ENCODE measurements at regions not wholly inside any gene's neighbourhood (a gene's known extent, or its start where the extent isn't known, plus 50 kb on each side); places are given as distances from the start of the nearest gene placed in this dataset.
A peak's percentile ranks its signal among the peaks of the same experiment; 100 is the strongest.

DNA sequence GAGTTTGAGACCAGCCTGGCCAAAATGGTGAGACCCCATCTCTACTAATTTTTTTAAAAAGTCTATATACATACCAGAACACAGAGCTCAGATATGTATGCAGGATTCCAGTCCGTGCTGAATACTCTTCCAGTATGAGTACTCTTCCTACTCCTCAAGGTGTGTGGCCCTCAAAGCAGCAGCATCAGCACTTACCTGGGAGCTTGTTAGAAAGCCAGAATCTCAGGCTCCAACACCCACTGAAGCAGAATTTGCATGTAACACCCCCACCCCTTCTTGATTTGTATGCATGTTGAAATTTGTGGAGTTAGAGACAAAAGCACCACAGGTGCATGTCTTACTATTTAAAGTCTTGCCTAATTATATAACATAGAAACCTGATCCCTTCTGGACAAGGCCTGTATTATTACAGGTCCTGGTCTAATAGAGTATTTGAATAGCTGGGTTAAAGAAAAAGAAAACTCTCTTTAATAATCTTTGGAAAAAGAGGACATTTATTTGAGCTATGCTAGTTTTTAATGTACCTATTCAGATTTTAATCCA is 50.3 kb upstream of the NFE2L2 start:
- DNase-seq (ENCODE audit: low read depth in 2 of 2, low spot score in 1 of 2), result no peak

DNA sequence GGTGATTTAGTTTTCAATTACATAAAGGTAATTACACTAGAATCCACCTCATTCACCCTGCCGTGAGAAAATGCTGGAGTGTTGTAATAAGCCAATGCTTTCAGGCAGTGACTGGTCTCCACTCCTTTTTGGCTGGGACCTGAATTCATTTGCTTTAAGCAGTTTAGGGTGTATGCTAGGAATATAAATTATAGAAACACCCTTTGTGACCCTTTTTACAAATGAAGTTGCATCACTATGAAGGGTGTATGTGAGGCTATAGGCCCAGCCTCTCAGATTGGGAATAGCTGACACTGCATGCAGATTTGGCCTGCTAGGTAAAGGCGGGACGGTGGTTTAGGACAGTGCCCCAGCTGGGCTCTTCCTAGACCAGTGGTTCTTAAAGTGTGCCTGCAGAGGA is 50.8 kb upstream of the NFE2L2 start:
- no peak for DNase-seq (ENCODE audit: low read depth in 2 of 2, low spot score in 1 of 2)

DNA sequence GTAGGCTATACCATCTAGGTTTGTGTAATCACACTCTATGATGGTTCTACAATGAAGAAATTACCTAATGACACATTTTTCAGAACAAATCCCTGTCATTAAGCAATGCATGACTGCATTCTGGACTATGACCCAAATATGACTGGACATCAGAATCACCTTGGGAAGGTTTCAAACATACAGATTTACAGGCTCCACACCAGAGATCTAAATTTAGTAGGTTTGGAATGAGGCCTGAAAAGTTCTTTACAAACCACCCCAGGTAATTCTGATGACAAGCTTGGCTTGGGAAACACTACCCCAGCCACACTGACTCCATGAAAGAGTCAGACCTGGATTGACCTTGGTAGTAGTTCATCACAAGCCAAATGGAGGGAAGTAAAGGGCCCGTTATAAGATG is 52.2 kb upstream of the NFE2L2 start:
- DNase-seq (ENCODE audit: low read depth in 2 of 2, low spot score in 1 of 2), result no peak

DNA sequence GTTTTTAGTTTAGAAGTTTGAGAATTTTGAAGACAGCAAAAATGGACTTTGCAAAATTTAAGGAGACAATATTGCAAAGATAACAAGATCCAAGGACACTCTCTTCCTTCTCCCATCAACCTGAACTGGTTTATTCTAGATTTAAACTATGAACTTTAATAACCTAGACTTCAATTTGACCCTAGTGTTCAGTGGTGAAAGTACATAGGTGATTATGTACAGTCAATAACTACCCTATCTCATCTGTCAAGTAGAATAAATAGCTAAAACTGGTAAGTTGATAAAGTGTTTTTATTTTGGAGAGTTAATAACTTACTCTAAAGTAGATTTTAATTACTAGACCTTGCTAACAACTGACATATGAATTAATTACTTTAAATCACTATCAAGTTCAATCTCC is 52.9 kb upstream of the NFE2L2 start:
- no peak for DNase-seq (ENCODE audit: low read depth in 2 of 2, low spot score in 1 of 2)

DNA sequence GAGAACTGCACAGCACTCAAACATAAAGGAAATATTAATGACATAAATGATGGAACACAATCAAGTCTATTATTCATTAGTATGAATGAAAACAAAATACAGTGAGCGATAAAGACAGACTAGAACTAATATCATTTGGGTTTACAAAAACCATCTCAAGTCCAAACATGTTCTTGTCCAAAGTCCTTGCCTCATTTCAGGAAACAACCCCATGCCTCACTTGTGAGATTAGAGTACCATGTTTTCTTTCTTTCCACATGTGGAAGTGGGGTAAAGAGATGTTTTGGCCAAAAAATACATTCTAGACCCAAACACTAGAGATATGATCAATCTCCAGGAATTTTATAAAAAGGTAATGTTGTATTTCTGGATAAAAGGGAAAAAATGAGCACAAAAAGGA is 53.3 kb upstream of the NFE2L2 start:
- DNase-seq (ENCODE audit: low read depth in 2 of 2, low spot score in 1 of 2), result no peak

DNA sequence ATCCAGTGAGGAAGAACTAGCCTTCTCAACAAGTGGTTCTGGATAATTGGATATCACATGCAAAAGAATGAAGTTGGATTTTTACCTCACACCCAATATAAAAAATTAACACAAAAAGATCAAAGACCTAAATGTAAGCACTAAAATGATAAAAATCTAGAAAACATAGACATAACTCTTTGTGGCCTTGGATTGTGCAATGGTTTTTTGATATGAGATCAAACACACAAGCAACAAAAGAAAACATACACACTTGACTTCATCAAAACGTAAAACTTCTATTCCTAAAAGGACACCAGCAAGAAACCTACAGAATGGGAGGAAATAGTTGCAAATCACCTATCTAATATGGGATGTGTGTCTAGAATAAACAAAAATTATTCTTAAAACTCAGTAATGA is 54.1 kb upstream of the NFE2L2 start:
- no peak for DNase-seq (ENCODE audit: low read depth in 2 of 2, low spot score in 1 of 2)

DNA sequence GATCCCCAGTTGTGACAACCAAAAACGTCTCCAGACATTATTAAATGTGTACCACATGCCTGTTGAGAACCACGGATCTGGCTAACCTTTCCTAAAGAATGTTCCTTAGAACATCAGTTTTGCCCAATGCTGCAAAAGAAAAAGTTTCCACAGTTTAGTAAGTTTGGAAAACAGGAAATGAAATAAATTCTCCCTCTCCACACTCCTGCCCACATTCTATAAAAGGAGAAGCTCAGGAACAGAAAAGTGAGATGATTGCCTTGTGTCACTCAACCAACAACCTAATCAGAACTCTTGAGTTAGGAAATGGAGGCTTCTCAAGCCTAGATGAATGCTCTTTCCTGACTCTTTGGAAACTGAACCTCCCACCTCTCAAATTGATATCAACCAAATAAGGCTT is 56.1 kb upstream of the NFE2L2 start:
- no peak for DNase-seq (ENCODE audit: low read depth in 2 of 2, low spot score in 1 of 2)

DNA sequence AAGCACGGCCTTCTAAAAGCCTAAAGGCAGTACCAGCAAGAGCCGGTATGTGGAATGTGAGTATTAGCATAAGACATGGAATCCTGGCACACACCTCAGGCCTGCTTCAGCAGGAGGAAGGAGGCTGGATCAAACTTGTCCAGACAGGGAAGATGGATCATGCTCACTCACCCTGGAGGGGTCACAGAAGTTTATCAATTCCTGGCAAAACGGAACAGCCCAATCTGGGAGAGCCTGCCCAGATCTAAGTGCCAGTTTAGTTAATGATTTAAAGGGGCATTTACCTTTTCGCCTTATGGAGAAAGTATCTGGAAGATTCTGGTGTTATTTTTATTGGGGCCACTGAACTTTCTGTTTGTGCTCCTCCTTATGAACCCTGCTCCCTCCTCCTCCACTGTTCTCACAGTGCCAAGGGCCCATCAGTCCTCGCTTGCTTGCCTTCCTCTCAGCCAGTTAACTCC is 58.3 kb upstream of the NFE2L2 start:
- DNase-seq (ENCODE audit: low read depth in 2 of 2, low spot score in 1 of 2), result no peak

DNA sequence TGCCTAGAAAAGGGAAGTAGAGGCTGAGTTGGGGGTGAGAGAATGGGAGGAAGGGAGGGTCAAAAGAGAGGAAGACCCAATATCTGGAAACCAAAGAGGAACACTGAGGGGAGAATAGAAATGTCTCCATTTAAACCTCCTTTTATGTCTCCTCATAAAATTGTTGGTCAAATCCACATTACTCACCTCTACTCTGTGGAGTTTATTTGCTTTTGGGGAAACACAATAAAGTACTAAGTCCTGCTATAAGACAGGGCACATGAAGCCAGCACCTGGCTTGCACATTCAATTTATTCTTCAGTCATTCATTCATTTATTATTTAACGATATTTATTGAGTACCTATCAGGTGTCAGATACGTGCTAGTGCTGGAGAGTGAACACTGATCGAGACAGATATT is 60.3 kb upstream of the NFE2L2 start:
- no peak for DNase-seq (ENCODE audit: low read depth in 2 of 2, low spot score in 1 of 2)

DNA sequence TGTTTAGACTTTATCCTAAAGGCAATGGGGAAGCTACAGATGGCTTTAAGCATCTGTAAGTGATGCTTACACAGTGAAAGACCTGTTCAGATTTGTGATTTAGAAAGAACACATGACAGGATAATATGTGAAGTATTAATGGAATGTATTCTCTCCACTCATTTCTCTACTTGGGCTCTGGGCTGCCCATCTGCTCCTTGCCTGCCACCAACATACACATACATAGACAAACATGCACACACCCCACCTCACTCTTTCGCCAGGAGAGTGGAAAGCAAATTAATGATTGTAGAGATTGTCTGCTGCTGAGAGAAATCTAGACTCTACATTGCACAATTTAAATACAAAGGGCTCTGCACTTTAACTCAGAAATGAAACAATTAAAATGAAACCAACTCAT is 61.0 kb upstream of the NFE2L2 start:
- no peak for DNase-seq (ENCODE audit: low read depth in 2 of 2, low spot score in 1 of 2)

DNA sequence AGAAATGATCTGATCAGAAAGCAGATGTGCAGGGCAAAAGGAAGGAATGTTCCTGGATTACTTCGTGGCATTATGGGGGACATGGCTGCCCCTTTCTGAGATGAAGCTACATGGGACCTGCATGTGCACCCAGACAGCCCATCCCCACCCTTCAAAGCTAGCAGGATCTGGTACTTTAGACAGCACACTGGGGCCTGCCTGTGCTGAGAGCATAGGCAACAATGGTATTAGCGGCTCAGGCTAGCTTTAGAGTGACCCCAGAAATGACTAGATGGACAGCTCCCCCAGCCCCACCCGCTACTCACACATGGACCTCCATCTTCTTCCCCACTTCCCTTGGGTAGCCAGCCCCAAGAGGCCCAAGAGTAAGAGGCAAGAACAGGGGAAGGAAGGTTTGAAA is 61.5 kb upstream of the NFE2L2 start:
- DNase-seq (ENCODE audit: low read depth in 2 of 2, low spot score in 1 of 2), result no peak

DNA sequence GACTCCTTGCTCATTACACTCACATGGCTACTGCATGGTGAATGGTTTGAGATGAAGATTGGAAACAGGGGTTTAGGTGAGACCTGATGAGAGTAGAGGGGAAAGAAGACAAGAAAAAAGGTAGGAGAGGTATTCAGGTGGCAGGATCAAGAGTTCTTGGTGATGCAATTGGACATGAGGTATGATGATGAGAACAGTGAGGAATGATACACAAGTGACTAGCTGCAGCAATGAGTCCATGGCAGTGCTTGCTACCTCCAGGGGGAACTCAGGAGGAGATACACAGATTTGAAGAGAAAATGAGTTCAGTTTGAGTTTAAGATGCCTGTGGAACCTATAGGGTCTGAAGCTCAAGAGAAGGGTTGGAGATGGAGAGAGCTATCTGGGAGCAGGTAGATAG is 62.1 kb upstream of the NFE2L2 start:
- DNase-seq (ENCODE audit: low read depth in 2 of 2, low spot score in 1 of 2), result no peak

DNA sequence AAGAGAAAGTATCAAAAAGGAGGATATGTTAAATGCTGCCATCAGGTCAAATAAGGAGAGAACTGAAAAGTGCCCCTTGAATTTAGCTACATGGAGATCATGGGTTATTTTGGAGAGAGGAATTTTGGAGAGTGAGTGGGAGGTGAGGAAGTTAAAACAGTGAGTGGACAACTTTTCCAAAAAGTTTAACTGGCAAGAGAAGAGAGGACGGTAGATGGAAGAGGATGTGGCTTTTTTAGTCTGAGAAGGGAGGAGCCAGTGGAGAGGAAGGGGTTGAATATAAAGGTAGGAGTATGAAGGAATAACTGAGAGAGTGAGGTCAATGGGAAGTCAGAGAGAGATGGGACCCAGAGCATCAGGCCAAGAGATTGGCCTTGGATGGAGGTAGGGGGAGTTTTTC is 62.5 kb upstream of the NFE2L2 start:
- no peak for DNase-seq (ENCODE audit: low read depth in 2 of 2, low spot score in 1 of 2)

DNA sequence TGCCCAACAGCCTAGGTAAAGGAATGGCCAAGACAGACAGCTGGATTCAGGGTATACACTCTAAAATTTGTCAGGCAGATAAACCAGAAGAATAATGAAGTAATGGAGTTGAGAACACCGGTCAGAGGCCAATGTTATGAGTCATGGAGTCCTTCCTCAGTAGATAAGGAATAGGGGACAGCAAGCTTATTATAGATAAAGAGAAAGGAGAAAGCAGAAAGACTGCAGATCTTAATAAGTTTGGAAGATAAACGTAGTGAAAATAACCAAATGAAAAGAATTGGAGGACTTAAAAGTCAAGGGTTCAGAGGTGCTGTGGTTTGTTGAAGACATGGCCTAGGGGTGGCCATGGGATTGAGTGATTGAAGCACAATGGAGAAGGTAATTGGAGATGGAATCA is 63.5 kb upstream of the NFE2L2 start:
- no peak for DNase-seq (ENCODE audit: low read depth in 2 of 2, low spot score in 1 of 2)

DNA sequence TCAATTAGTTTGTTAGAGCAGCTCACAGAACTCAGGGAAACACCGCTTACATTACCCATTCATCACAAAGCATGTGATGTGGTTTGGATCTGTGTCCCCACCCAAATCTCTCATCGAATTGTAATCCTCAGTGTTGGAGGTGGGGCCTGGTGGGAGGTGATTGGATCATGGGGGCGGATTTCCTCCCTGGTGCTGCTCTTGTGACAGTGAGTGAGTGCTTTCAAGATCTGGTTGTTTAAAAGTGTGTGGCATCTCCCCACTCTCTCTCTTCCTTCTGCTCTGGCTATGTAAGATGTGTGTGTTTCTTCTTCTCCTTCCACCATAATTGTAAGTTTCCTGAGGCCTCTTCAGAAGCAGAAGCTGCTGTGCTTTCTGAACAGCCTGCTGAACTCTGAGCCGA is 63.5 kb upstream of the AGPS start:
- DNase-seq (ENCODE audit: low read depth in 2 of 2, low spot score in 1 of 2), result no peak

DNA sequence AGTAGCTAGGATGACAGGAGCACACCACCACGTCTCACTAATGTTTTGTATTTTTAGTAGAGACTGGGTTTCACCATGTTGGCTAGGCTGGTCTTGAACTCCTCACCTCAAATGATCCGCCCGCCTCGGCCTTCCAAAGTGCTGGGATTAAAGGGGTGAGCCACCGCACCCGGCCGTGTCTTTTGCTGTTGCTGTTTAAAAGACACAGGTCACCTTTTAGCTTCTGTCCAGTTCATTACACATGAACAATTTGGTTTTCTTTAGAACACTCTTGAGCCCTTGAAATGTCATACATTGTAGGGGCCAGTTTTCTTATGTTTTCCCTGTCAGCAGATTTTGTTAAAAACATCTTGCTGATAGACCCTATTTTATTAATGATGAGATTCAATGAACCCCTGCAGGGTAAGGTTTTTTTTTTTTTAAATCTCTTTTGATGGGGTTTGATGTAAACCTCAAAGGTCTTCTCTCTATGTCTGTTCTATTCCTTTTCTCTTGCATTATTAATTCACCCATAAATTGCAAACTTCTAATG is 61.0 kb upstream of the AGPS start:
- DNase-seq (ENCODE audit: low read depth in 2 of 2, low spot score in 1 of 2), result no peak

DNA sequence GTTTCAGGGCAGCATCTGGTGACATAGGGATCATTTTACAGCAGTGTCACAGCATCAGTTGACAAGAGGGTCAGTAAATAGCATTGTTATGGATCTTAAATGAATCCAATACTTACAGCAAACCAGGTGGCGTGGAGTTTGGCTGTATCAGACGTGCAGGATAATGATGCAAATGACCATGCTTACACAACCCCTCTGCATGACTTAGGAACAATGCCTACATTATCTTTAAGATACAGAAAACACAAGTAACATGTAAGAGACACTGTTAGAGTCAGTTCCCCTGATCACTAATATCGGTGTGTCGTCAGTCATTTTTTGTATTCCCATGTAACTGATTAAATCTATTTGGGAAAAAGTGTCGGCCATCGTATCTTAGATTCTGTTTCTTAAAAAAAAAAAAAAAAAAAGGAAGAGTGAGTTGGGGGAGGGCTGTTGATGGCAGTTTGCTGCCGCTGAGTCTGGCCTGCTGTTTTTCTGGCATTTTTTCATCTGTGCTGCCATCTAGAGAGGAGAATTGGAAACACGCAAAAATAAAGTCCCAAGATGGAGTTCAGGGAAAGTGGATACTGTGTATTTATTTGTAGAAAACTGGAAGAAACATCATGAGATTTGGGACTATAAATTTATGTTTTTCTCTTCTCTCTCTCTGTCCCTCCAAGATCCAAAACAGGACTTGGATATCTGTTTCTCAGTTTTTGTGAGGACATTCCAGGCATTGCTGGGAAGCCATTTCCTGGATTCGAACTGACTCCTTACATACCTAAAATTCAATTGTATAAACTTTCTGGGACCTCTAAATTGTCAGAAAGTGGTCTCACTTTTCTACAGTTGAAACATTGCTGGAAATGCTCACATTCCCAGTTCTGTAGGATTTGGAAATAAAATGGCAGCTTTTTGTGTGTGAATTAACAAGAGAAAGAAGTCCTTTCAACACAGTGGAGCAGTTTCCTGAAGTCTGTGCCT is 60.3 kb upstream of the AGPS start:
- peak in 1 of 2 donors; percentile 10 for DNase-seq (ENCODE audit: low read depth in 2 of 2, low spot score in 1 of 2)

DNA sequence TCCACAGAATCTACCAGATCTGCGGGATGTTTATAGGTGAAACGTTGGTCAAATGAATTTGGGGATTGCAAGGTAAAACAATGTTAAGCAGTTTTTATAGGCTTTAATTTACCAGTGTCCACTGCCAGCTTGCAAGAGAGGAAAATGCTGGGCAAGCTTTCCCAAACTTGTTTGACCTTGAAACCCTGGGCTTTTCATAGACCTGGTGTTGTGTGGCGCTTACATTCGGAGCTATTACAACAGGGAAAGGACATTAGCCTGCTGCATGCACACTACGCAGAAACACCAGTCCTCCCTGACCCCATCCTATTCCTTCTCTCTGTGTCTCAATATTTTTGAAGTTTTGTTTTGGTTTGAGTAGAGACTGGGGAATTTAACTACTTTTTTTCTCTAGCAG is 59.6 kb upstream of the AGPS start:
- no peak for DNase-seq (ENCODE audit: low read depth in 2 of 2, low spot score in 1 of 2)

DNA sequence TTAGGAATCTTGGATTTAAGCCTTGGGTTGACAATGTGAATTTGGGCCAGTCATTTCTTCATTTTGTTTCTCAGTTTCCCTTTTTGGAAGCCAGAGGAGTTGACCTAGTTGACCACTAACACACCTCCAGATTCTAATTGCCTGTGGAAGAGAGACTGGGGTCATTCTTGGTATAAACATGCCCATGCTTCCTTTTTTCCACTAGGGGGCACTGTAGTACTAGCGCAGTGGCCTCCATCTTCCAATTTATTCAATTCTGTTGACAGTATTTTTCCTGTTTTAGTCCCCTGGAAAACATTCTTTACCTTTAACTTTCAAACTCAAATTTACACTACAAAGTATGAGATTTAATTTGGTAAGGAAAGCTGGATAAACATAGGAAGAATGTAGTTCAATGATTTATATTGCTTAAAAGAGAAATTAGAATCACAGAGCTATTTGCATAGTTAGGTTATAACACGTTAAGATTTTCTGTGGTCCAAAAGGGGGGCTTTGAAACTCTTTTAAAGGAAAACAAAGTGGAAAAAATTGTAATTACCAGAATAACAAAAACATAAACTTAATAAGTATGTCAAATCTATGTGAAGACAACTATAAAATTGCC is 57.5 kb upstream of the AGPS start:
- DNase-seq (ENCODE audit: low read depth in 2 of 2, low spot score in 1 of 2), result no peak

DNA sequence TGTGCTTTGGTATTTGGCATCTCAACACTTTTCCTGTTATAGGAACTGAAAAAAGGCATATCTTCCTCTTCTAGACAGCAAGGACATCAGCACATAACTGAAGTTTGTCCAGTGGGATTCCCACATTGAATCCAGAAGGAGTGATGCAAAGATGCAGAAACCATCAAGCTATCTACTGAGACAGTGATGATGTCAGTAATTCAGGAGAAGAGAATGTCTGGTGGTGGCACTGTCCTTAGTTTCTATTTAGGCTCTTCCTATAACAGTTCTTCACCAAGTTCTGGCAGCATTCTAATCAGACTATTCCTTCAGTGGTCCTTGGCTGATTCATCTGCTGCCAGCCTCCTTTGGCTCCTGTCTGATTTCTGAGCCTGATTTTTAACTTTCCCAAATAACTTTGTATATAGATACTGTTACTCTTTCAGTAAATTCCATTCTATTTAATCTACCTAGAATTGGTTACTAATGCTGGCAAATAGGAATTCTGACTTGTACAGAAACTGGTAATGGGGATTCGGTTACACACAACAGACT is 56.6 kb upstream of the AGPS start:
- no peak for DNase-seq (ENCODE audit: low read depth in 2 of 2, low spot score in 1 of 2)

DNA sequence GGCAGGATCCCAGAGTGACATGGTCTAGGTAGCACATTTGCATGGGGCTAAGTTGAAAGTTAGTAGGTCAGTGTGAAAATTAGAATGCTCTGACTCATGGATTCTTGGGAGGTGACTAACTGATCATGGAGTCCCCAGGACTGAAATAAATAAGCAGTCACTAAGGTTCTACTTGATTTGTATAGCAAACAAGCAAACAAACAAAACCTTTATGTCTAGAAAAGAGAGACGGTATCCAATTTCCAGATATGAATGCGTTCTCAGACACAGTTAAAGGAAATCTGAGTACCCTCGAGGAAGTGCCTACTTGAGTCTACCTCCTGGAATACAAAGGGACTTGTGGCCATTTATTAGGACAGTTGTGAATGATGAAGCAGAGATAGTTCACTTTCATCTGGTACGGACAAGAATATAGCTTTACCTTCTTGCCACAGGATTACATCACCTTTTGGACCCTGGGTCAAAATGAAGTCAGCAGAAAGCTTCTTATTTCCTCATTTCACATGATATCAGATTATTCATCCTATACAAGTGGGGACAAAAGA is 54.3 kb upstream of the AGPS start:
- no peak for DNase-seq (ENCODE audit: low read depth in 2 of 2, low spot score in 1 of 2)

DNA sequence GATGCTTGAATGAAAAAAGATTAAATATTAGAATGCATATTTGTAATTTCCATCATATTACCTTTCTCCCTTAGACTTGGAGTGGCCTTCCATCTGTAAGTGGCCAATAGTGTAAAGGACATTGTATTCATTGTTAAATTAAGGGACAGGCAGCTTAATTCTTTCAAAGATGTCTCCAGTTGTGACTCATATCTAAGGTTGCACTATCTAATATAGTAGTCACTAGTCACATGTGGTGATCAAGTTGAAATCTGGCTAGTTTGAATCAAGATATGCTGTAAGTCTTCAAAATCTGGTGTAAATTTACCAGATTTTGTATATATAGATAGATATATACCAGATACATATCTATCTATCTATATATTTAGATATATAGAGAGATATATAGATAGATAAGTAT is 52.4 kb upstream of the AGPS start:
- no peak for DNase-seq (ENCODE audit: low read depth in 2 of 2, low spot score in 1 of 2)

Data from stimulated activated CD8-positive, alpha-beta memory T cell treated with anti-CD3 and anti-CD28 coated beads, Interleukin-4, amount 100 ng/mL, for 1 hour (primary cell).